HCT116 (cell line): ENCODE measurements at regions not wholly inside any gene's neighbourhood (a gene's known extent, or its start where the extent isn't known, plus 50 kb on each side); places are given as distances from the start of the nearest gene placed in this dataset.

Experiments
- ATAC-seq: fragments of 200-7000 bp; cut with Tn5 transposase; 2 replicates; pipeline ENCODE4 v1.9.1; 2020; ENCODE audit warnings: mild to moderate bottlenecking, moderate library complexity
- BruUV-seq: library from RNA; stranded (reverse); fragments of 400-500 nt; replicated peaks from 2 replicates; lab custom pipeline; 2021; lab: Mats Ljungman, UMichigan
- CTCF ChIA-PET: fragments of 300-600 bp; sonication (Branson Sonifier 250); formaldehyde crosslinking; loops from one replicate; lab custom pipeline; 2021; ENCODE audit warnings: antibody characterized with exemption; lab: Charles Lee
- POLR2A ChIA-PET: fragments of 300-600, 350-600 bp; sonication (Branson Sonifier 250); formaldehyde crosslinking; loops from one replicate; lab custom pipeline; 2021; ENCODE audit warnings: antibody characterized with exemption; lab: Charles Lee
- RAD21 ChIA-PET, 2 experiments: fragments of 300-600 bp; sonication (Branson Sonifier 250); formaldehyde crosslinking; loops; one replicate each; lab custom pipeline; 2023; ENCODE audit warnings: low total read pairs in 2 of 2; ENCODE audit not compliant: uncharacterized antibody in 2 of 2, unreplicated experiment in 2 of 2, low non-redundant PET in 1 of 2; lab: Charles Lee
- DNase-seq: peaks from one replicate; pipeline ENCODE4 v3.0.0-alpha.2; 2010; ENCODE audit warnings: low read depth, low spot score
- H2AFZ ChIP-seq: fragments of 200-600 bp; shearing (Covaris generic), sonication (generic); 2 replicates; pipeline ENCODE4 v1.6.1; 2017; ENCODE audit warnings: low read depth, mixed run types, mixed read lengths, antibody characterized with exemption, low read length; ENCODE audit not compliant: poor library complexity, severe bottlenecking
- H3K27ac ChIP-seq: 2 replicates; pipeline ENCODE4 v1.5.1; 2012; ENCODE audit warnings: low read depth, low read length
- H3K27me3 ChIP-seq: fragments of 200-600 bp; sonication (generic); 2 replicates; pipeline ENCODE4 v1.6.1; 2016; ENCODE audit warnings: mixed run types, low read length, mixed read lengths; ENCODE audit not compliant: insufficient read depth
- H3K36me3 ChIP-seq, 2 experiments: fragments of 200-500 bp in 1 of 2; fragments of 200-600 bp in 1 of 2; sonication (Bioruptor generic) in 1 of 2; sonication (generic) in 1 of 2; 2 replicates each; pipeline versions ENCODE4 v1.5.1 to v1.6.1; 2014 to 2016; ENCODE audit warnings: low read length in 2 of 2, inconsistent platforms in 1 of 2, mixed read lengths in 1 of 2, mixed run types in 1 of 2; ENCODE audit not compliant: insufficient read depth in 2 of 2, control insufficient read depth in 1 of 2
- H3K4me1 ChIP-seq, 2 experiments: fragments of 200-600 bp in 1 of 2; sonication (generic) in 1 of 2; 2 replicates each; pipeline versions ENCODE4 v1.5.1 to v1.6.1; 2012 to 2017; ENCODE audit warnings: low read length in 2 of 2, inconsistent platforms in 1 of 2, mild to moderate bottlenecking in 1 of 2, mixed read lengths in 1 of 2, mixed run types in 1 of 2, moderate library complexity in 1 of 2; ENCODE audit not compliant: insufficient read depth in 2 of 2, control insufficient read depth in 1 of 2
- H3K4me2 ChIP-seq: fragments of 200-600 bp; sonication (generic); 2 replicates; pipeline ENCODE4 v1.6.1; 2017; ENCODE audit warnings: mixed run types, low read length, mixed read lengths
- H3K4me3 ChIP-seq, 2 experiments: fragments of 200-600 bp in 1 of 2; sonication (generic) in 1 of 2; replicated peaks in 1 of 2; 2 replicates each; pipeline ENCODE4 v1.5.1; 2011 to 2016; ENCODE audit warnings: low read length in 2 of 2, control low read depth in 1 of 2, low read depth in 1 of 2, mild to moderate bottlenecking in 1 of 2, mixed read lengths in 1 of 2, mixed run types in 1 of 2
- H3K79me2 ChIP-seq: fragments of 200-600 bp; sonication (generic); 2 replicates; pipeline ENCODE4 v1.6.1; 2017; ENCODE audit warnings: mild to moderate bottlenecking, mixed run types, low read length, moderate library complexity, mixed read lengths; ENCODE audit not compliant: insufficient read depth
- H3K9ac ChIP-seq: fragments of 200-600 bp; sonication (generic); 2 replicates; pipeline ENCODE4 v1.6.1; 2016; ENCODE audit warnings: low read length, mixed read lengths
- H3K9me2 ChIP-seq: fragments of 200-600 bp; sonication (generic), shearing (Covaris generic); 2 replicates; pipeline ENCODE4 v1.6.1; 2017; ENCODE audit warnings: mixed run types, mild to moderate bottlenecking, moderate library complexity; ENCODE audit not compliant: insufficient read depth
- H3K9me3 ChIP-seq, 2 experiments: fragments of 200-500 bp in 1 of 2; fragments of 200-600 bp in 1 of 2; sonication (Bioruptor generic) in 1 of 2; sonication (generic) in 1 of 2; 2 replicates each; pipeline ENCODE4 v1.6.1; 2014 to 2017; ENCODE audit warnings: low read length in 2 of 2, mixed read lengths in 2 of 2, inconsistent platforms in 1 of 2, low read depth in 1 of 2, mild to moderate bottlenecking in 1 of 2, mixed run types in 1 of 2, moderate library complexity in 1 of 2; ENCODE audit not compliant: control insufficient read depth in 1 of 2, insufficient read depth in 1 of 2
- H4K20me1 ChIP-seq: fragments of 200-600 bp; sonication (generic), shearing (Covaris generic); 2 replicates; pipeline ENCODE4 v1.6.1; 2017; ENCODE audit warnings: mixed run types, mild to moderate bottlenecking, moderate library complexity; ENCODE audit not compliant: insufficient read depth
- CBX3 ChIP-seq: IDR thresholded peaks from 2 replicates; pipeline ENCODE4 v1.6.1; 2012; ENCODE audit warnings: low read depth
- EGR1 ChIP-seq: IDR thresholded peaks from 2 replicates; pipeline ENCODE4 v1.6.1; 2012; ENCODE audit warnings: low read depth
- EZH2 ChIP-seq: fragments of 200-600 bp; sonication (generic); IDR thresholded peaks from 2 replicates; pipeline ENCODE4 v1.6.1; 2017; ENCODE audit warnings: antibody characterized with exemption, mixed run types
- EZH2phosphoT487 ChIP-seq: fragments of 200-600 bp; IDR thresholded peaks from 2 replicates; pipeline ENCODE4 v1.6.1; 2018; ENCODE audit warnings: antibody characterized with exemption, borderline replicate concordance
- JUND ChIP-seq: IDR thresholded peaks from 2 replicates; pipeline ENCODE4 v1.6.1; 2012
- REST ChIP-seq: IDR thresholded peaks from 2 replicates; pipeline ENCODE4 v1.6.1; 2012; ENCODE audit warnings: low read depth
- SIN3A ChIP-seq: IDR thresholded peaks from 2 replicates; pipeline ENCODE4 v1.6.1; 2012; ENCODE audit warnings: low read depth
- ZNF274 ChIP-seq: fragments of 200-500 bp; sonication (Bioruptor generic); IDR thresholded peaks from 2 replicates; pipeline ENCODE4 v1.6.1; 2014; ENCODE audit warnings: mild to moderate bottlenecking, low read depth, low read length, inconsistent platforms
- intact Hi-C: fragments of 100-400 bp; cut with micrococcal nuclease; formaldehyde crosslinking; loops from 2 replicates; pipeline ENCODE4 v1.10.0; 2022

DNA sequence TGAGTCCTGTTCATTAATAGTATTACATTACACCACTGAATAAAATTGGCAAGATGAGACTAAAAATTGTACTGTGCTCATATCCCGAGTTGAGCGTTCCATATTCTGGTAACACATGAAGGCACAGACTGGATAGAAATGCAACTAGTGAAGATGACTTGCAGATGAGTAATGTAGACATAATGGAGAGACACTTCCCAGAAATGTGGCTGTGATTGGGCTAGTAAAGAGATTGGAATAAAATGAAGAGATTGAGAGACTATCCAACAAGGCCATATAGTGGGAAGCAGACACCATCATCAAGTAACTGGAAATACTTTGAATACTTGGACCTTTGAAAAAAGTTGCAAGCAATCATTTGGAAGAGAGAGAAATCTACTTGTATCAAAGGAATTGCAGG lies 77.3 kb downstream of the DCAF8L1 start (continued):
- TF ChIP-seq REST (no peak), JUND (no peak)

DNA sequence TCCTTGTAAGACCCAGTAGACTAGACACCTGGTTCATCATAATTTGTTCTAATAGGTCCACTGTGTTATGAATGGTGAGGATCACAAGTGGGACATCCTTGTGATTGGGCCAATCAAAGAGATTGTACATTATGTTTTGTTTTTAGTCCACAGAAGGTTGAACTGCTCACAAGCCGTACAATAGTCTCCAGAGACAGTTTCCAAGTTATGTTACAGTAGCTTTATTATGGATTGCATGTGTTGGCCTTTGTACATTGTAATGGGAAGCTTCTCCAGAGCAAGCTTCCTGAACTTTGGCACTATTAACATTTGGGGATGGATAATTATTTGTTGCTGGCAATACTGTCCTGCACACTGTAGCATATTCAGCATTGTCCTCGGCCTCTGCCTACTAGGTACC lies 86.1 kb downstream of the MAGEB10 start:
- ChIA-PET POLR2A (no interaction called here), CTCF (no interaction called here), RAD21 (no interaction called here)
- no peaks in the 10 kb centered on the region for H3K27me3 ChIP-seq
- H3K36me3 ChIP-seq = no peaks in the 10 kb centered on the region
- no peak for ATAC-seq
- H4K20me1 ChIP-seq = no peaks in the 10 kb centered on the region
- DNase-seq = no peak
- BruUV-seq = no TSS peak
- H3K9me2 ChIP-seq = no peaks in the 10 kb centered on the region
- no peaks in the 10 kb centered on the region for H3K9me3 ChIP-seq
- no peak overlapping the region for H3K9ac ChIP-seq
- no peak overlapping the region for H3K4me2 ChIP-seq
- H3K79me2 ChIP-seq = no peaks in the 10 kb centered on the region
- intact Hi-C loops = no loop called here
- H3K4me1 ChIP-seq = peaks cover 0 to 15% of the 10 kb centered on the region in 2 experiments; a peak in 2 of 4 replicates
- no peak overlapping the region for H2AFZ ChIP-seq
- TF ChIP-seq CBX3 (no peak), EGR1 (no peak), EZH2 (no peak), EZH2phosphoT487 (no peak), REST (no peak), ZNF274 (no peak), SIN3A (no peak)
- no peak overlapping the region for H3K27ac ChIP-seq
- H3K4me3 ChIP-seq = no peak overlapping the region
